Mesenchymal stem cell (in vitro differentiated cells and primary cell): ENCODE measurements at regions not wholly inside any gene's neighbourhood (a gene's known extent, or its start where the extent isn't known, plus 50 kb on each side); places are given as distances from the start of the nearest gene placed in this dataset.

ENCODE experiments used
- DNase-seq: peaks from one replicate; pipeline ENCODE4 v3.0.0-alpha.2; 2013
- H2AFZ ChIP-seq: one replicate; pipeline ENCODE4 v1.6.1; 2013; ENCODE audit warnings: low read depth, mild to moderate bottlenecking, control low read depth, inconsistent platforms, low read length, moderate library complexity
- H2AK5ac ChIP-seq: 2 replicates; pipeline ENCODE4 v1.6.1; 2013; ENCODE audit warnings: low read length, moderate library complexity, mild to moderate bottlenecking, inconsistent platforms; ENCODE audit not compliant: severe bottlenecking
- H2BK120ac ChIP-seq: one replicate; pipeline ENCODE4 v1.6.1; 2013; ENCODE audit warnings: low read depth, mild to moderate bottlenecking, inconsistent platforms, low read length, moderate library complexity
- H2BK12ac ChIP-seq, 2 experiments: one replicate each; pipeline ENCODE4 v1.6.1; 2013; ENCODE audit warnings: inconsistent platforms in 2 of 2, low read length in 2 of 2, mild to moderate bottlenecking in 2 of 2, moderate library complexity in 2 of 2, control low read depth in 1 of 2
- H2BK15ac ChIP-seq: one replicate; pipeline ENCODE4 v1.6.1; 2013; ENCODE audit warnings: mild to moderate bottlenecking, low read depth, inconsistent platforms; ENCODE audit not compliant: poor library complexity, severe bottlenecking
- H2BK5ac ChIP-seq: 2 replicates; pipeline ENCODE4 v1.6.1; 2013; ENCODE audit warnings: low read depth, mild to moderate bottlenecking, low read length, control low read depth, inconsistent platforms; ENCODE audit not compliant: poor library complexity, severe bottlenecking
- H3K14ac ChIP-seq, 2 experiments: one replicate each; pipeline ENCODE4 v1.6.1; 2013; ENCODE audit warnings: inconsistent platforms in 2 of 2, low read length in 2 of 2, control low read depth in 1 of 2, mild to moderate bottlenecking in 1 of 2, moderate library complexity in 1 of 2
- H3K18ac ChIP-seq, 2 experiments: one replicate each; pipeline ENCODE4 v1.6.1; 2013; ENCODE audit warnings: inconsistent platforms in 2 of 2, low read length in 2 of 2, control low read depth in 1 of 2, low read depth in 1 of 2, mild to moderate bottlenecking in 1 of 2
- H3K23ac ChIP-seq, 2 experiments: one replicate each; pipeline ENCODE4 v1.6.1; 2013; ENCODE audit warnings: inconsistent platforms in 2 of 2, low read length in 2 of 2, mild to moderate bottlenecking in 2 of 2, moderate library complexity in 2 of 2, control low read depth in 1 of 2
- H3K27ac ChIP-seq: 2 replicates; pipeline ENCODE4 v1.5.1; 2013; ENCODE audit warnings: mild to moderate bottlenecking, moderate library complexity, low read length, control low read depth, inconsistent platforms; ENCODE audit not compliant: poor library complexity, severe bottlenecking
- H3K27me3 ChIP-seq, 2 experiments: 2 replicates each; pipeline versions ENCODE4 v1.6.1 to v1.7.0; 2013; ENCODE audit warnings: low read length in 2 of 2, mild to moderate bottlenecking in 2 of 2, moderate library complexity in 2 of 2, control low read depth in 1 of 2, inconsistent platforms in 1 of 2; ENCODE audit not compliant: control insufficient read depth in 1 of 2, insufficient read depth in 1 of 2
- H3K36me3 ChIP-seq, 2 experiments: 2 replicates each; pipeline versions ENCODE4 v1.6.1 to v1.7.0; 2013; ENCODE audit warnings: low read length in 2 of 2, control low read depth in 1 of 2, inconsistent platforms in 1 of 2, low read depth in 1 of 2, mild to moderate bottlenecking in 1 of 2; ENCODE audit not compliant: insufficient read depth in 2 of 2, control insufficient read depth in 1 of 2
- H3K4ac ChIP-seq, 2 experiments: one replicate each; pipeline ENCODE4 v1.6.1; 2013; ENCODE audit warnings: inconsistent platforms in 2 of 2, low read length in 2 of 2, mild to moderate bottlenecking in 2 of 2, moderate library complexity in 2 of 2, control low read depth in 1 of 2, low read depth in 1 of 2
- H3K4me1 ChIP-seq: 2 replicates; pipeline ENCODE4 v1.6.1; 2013; ENCODE audit warnings: low read depth, low read length, control low read depth; ENCODE audit not compliant: control insufficient read depth, insufficient read depth
- H3K4me2 ChIP-seq: 2 replicates; pipeline ENCODE4 v1.6.1; 2013; ENCODE audit warnings: low read length, mild to moderate bottlenecking, inconsistent platforms; ENCODE audit not compliant: poor library complexity, severe bottlenecking
- H3K4me3 ChIP-seq, 2 experiments: 2 replicates each; pipeline versions ENCODE4 v1.5.1 to v1.7.0; 2013; ENCODE audit warnings: low read length in 2 of 2, mild to moderate bottlenecking in 2 of 2, control low read depth in 1 of 2, low read depth in 1 of 2; ENCODE audit not compliant: insufficient read depth in 1 of 2
- H3K79me1 ChIP-seq: replicated peaks from 2 replicates; pipeline ENCODE4 v1.6.1; 2013; ENCODE audit warnings: mild to moderate bottlenecking, control low read depth, low read length, inconsistent platforms; ENCODE audit not compliant: poor library complexity, severe bottlenecking
- H3K9ac ChIP-seq: 2 replicates; pipeline ENCODE4 v1.7.0; 2013; ENCODE audit warnings: mild to moderate bottlenecking, low read length, moderate library complexity
- H3K9me3 ChIP-seq: 2 replicates; pipeline ENCODE4 v1.7.0; 2013; ENCODE audit warnings: mild to moderate bottlenecking, low read length; ENCODE audit not compliant: control insufficient read depth
- H4K8ac ChIP-seq: one replicate; pipeline ENCODE4 v1.6.1; 2013; ENCODE audit warnings: inconsistent platforms, mild to moderate bottlenecking, low read length, moderate library complexity
- H4K91ac ChIP-seq: one replicate; pipeline ENCODE4 v1.6.1; 2013; ENCODE audit warnings: mild to moderate bottlenecking, low read length, inconsistent platforms
- WGBS: methylation state at CpG from one replicate; pipeline ENCODE4 v1.1.7; 2013; ENCODE audit warnings: mixed read lengths; 5-methylcytosine and 5-hydroxymethylcytosine counted together

DNA sequence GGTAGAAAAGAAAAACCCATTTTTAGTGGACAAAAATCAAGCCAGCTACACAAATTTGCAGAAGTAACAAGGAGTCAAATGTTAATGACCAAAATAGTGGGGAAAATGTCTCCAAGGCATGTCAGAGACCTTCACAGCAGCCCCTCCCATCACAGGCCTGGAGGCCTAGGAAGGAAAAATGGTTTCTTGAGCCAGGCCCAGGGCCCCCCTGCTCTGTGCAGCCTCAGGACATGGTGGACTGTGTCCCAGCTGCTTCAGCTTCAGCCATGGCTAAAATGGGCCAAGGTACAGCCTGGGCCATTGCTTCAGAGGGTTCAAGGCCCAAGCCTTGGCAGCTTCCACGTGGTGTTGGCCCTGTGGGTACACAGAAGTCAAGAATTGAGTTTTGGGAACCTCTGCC is 82.5 kb upstream of the CLVS2 start:
- Histone ChIP-seq H3K36me3 (no peaks in the 10 kb centered on the region), H3K14ac (no peak overlapping the region), H4K8ac (no peak overlapping the region), H2BK120ac (no peak overlapping the region), H3K9me3 (peaks cover 12% of the 10 kb centered on the region), H2BK12ac (no peak overlapping the region), H3K27ac (no peak overlapping the region), H2AK5ac (no peak overlapping the region), H3K9ac (no peak overlapping the region), H2BK5ac (no peak overlapping the region), H2AFZ (no peak overlapping the region), H3K23ac (no peak overlapping the region), H3K18ac (no peak overlapping the region), H3K27me3 (no peaks in the 10 kb centered on the region), H3K4me2 (no peak overlapping the region), H3K4me1 (no peaks in the 10 kb centered on the region), H3K79me1 (no peaks in the 10 kb centered on the region), H3K4ac (no peak overlapping the region), H2BK15ac (no peak overlapping the region), H3K4me3 (no peak overlapping the region), H4K91ac (no peak overlapping the region)
- WGBS, result 0% methylated on average over 1 of the region's 1 CpG
- DNase-seq, result no peak

- Histone ChIP-seq H2BK5ac (no peak overlapping the region), H3K79me1 (no peaks in the 10 kb centered on the region), H2BK120ac (no peak overlapping the region), H4K91ac (no peak overlapping the region), H3K4me3 (no peak overlapping the region), H3K27me3 (no peaks in the 10 kb centered on the region), H2BK12ac (no peak overlapping the region), H3K9me3 (peaks cover 12% of the 10 kb centered on the region), H4K8ac (no peak overlapping the region), H2AK5ac (no peak overlapping the region), H3K4ac (no peak overlapping the region), H3K9ac (no peak overlapping the region), H3K4me2 (no peak overlapping the region), H3K27ac (no peak overlapping the region), H2BK15ac (no peak overlapping the region), H3K23ac (no peak overlapping the region), H2AFZ (no peak overlapping the region), H3K14ac (no peak overlapping the region), H3K36me3 (no peaks in the 10 kb centered on the region), H3K4me1 (no peaks in the 10 kb centered on the region), H3K18ac (no peak overlapping the region)
- no peak for DNase-seq
These were observed 77.3 kb upstream of the CLVS2 start for GRCh38 chr6:122918714-122919113.

GRCh38 chr6:122930252-122931180 is 65.5 kb upstream of the CLVS2 start:
- H2AK5ac ChIP-seq, result no peak overlapping the region
- no peak overlapping the region for H3K4ac ChIP-seq
- H3K14ac ChIP-seq, result no peak overlapping the region
- no peak overlapping the region for H3K4me2 ChIP-seq
- no peak overlapping the region for H2BK15ac ChIP-seq
- no peak overlapping the region for H3K4me3 ChIP-seq
- no peak overlapping the region for H2BK5ac ChIP-seq
- 92% methylated on average over 2 of the region's 3 CpGs for WGBS
- DNase-seq, result no peak
- H3K23ac ChIP-seq, result no peak overlapping the region
- no peaks in the 10 kb centered on the region for H3K79me1 ChIP-seq
- no peaks in the 10 kb centered on the region for H3K27me3 ChIP-seq
- H4K8ac ChIP-seq, result no peak overlapping the region
- no peaks in the 10 kb centered on the region for H3K36me3 ChIP-seq
- no peak overlapping the region for H3K27ac ChIP-seq
- no peaks in the 10 kb centered on the region for H3K4me1 ChIP-seq
- peaks cover 5% of the 10 kb centered on the region for H3K9me3 ChIP-seq
- H3K9ac ChIP-seq, result no peak overlapping the region
- no peak overlapping the region for H4K91ac ChIP-seq
- H2BK12ac ChIP-seq, result no peak overlapping the region
- no peak overlapping the region for H3K18ac ChIP-seq
- H2AFZ ChIP-seq, result no peak overlapping the region
- H2BK120ac ChIP-seq, result no peak overlapping the region

- Histone ChIP-seq H2BK120ac (no peak overlapping the region), H2BK5ac (no peak overlapping the region), H3K14ac (no peak overlapping the region), H2AFZ (no peak overlapping the region), H4K91ac (no peak overlapping the region), H3K18ac (no peak overlapping the region), H3K4ac (no peak overlapping the region), H2BK15ac (no peak overlapping the region), H3K4me3 (no peak overlapping the region), H3K36me3 (no peaks in the 10 kb centered on the region), H3K9ac (no peak overlapping the region), H3K27me3 (no peaks in the 10 kb centered on the region), H3K4me2 (no peak overlapping the region), H2AK5ac (no peak overlapping the region), H3K4me1 (no peaks in the 10 kb centered on the region), H3K9me3 (peaks cover 5% of the 10 kb centered on the region), H4K8ac (no peak overlapping the region), H3K23ac (no peak overlapping the region), H3K27ac (no peak overlapping the region), H3K79me1 (no peaks in the 10 kb centered on the region), H2BK12ac (no peak overlapping the region)
- DNase-seq, result no peak
These were observed 64.1 kb upstream of the CLVS2 start for GRCh38 chr6:122931916-122932315.
